Small intestine (tissue), 7 donors: ENCODE measurements at regions not wholly inside any gene's neighbourhood (a gene's known extent, or its start where the extent isn't known, plus 50 kb on each side); places are given as distances from the start of the nearest gene placed in this dataset.
"Not testable (repeated sequence)": the region's sequence is repeated elsewhere in the genome, so short reads cannot be mapped to it uniquely, and the experiment has no call there.

Experiments
- DNase-seq, 2 donors: peaks; one replicate each; pipeline versions ENCODE4 v3.0.0 to v3.0.0-alpha.2; 2013
- FAIRE-seq: peaks from 2 replicates; lab custom pipeline; 2012; peaks lifted over from hg19 to GRCh38; lab: Jason Lieb, UNC
- H3K27ac ChIP-seq, 3 donors: one replicate each; pipeline ENCODE4 v1.5.1; 2013; ENCODE audit warnings: low read length in 2 of 3, mild to moderate bottlenecking in 2 of 3, control low read depth in 1 of 3, inconsistent platforms in 1 of 3, low read depth in 1 of 3, moderate library complexity in 1 of 3
- H3K27me3 ChIP-seq, 3 donors: one replicate each; pipeline ENCODE4 v1.6.1; 2013; ENCODE audit warnings: low read length in 3 of 3, inconsistent platforms in 1 of 3; ENCODE audit not compliant: control insufficient read depth in 3 of 3, insufficient read depth in 3 of 3
- H3K36me3 ChIP-seq, 3 donors: one replicate each; pipeline ENCODE4 v1.6.1; 2013; ENCODE audit warnings: low read length in 3 of 3, inconsistent platforms in 1 of 3, low read depth in 1 of 3, mild to moderate bottlenecking in 1 of 3, moderate library complexity in 1 of 3; ENCODE audit not compliant: control insufficient read depth in 3 of 3, insufficient read depth in 2 of 3
- H3K4me1 ChIP-seq, 3 donors: one replicate each; pipeline ENCODE4 v1.6.1; 2013; ENCODE audit warnings: low read length in 2 of 3, inconsistent platforms in 1 of 3, low read depth in 1 of 3, mild to moderate bottlenecking in 1 of 3, moderate library complexity in 1 of 3; ENCODE audit not compliant: control insufficient read depth in 3 of 3, insufficient read depth in 2 of 3
- H3K4me3 ChIP-seq, 3 donors: one replicate each; pipeline ENCODE4 v1.5.1; 2013; ENCODE audit warnings: low read length in 3 of 3, control low read depth in 1 of 3, inconsistent platforms in 1 of 3, low read depth in 1 of 3, mild to moderate bottlenecking in 1 of 3, moderate library complexity in 1 of 3
- H3K9me3 ChIP-seq, 2 donors: one replicate each; pipeline ENCODE4 v1.6.1; 2013; ENCODE audit warnings: low read depth in 1 of 2, low read length in 1 of 2; ENCODE audit not compliant: control insufficient read depth in 2 of 2, insufficient read depth in 1 of 2
- WGBS, 3 donors: extraction: QIAGEN DNeasy Blood & Tissue Kit; methylation state at CpG; one replicate each; pipeline ENCODE4 v1.1.7; 2013; 5-methylcytosine and 5-hydroxymethylcytosine counted together
- donor health status: healthy with polysubstance abuse.
- donor health status: control.
- donor health status: control.
- donor health status: Bipolar disorder and iron deficiency.
- donor health status: healthy.

- WGBS, 3 donors = 83 to 86% (median 85%) methylated on average over 4 of the region's 4 CpGs
- H3K27ac ChIP-seq = no peak overlapping the region
- H3K27me3 ChIP-seq = no peaks in the 10 kb centered on the region
- no peak overlapping the region for H3K4me3 ChIP-seq
- peaks cover 6 to 99% of the 10 kb centered on the region in 2 donors for H3K9me3 ChIP-seq
- FAIRE-seq (no peak), DNase-seq (no peak)
- no peaks in the 10 kb centered on the region for H3K4me1 ChIP-seq
- H3K36me3 ChIP-seq = no peaks in the 10 kb centered on the region
These were observed 218.7 kb downstream of the FOXD4L6 start for GRCh38 chr9:40909821-40910220.

GRCh38 chr9:40909111-40909510, 219.4 kb downstream of the FOXD4L6 start:
- H3K27ac ChIP-seq, H3K4me1 ChIP-seq, DNase-seq, FAIRE-seq, H3K27me3 ChIP-seq, H3K36me3 ChIP-seq, H3K4me3 ChIP-seq: not testable (repeated sequence)
- WGBS, 3 donors = 85 to 90% (median 86%) methylated on average over 8 of the region's 8 CpGs
- H3K9me3 ChIP-seq = peaks cover 6 to 93% of the 10 kb centered on the region in 2 donors

GRCh38 chr9:40907657-40908624, 220.5 kb downstream of the FOXD4L6 start:
- H3K27me3 ChIP-seq = no peaks in the 10 kb centered on the region
- FAIRE-seq (no peak), DNase-seq (no peak)
- no peak overlapping the region for H3K27ac ChIP-seq
- no peaks in the 10 kb centered on the region for H3K4me1 ChIP-seq
- WGBS, 3 donors = 73 to 78% (median 77%) methylated on average over 15 of the region's 16 CpGs
- peaks cover 6 to 81% of the 10 kb centered on the region in 2 donors for H3K9me3 ChIP-seq
- no peak overlapping the region for H3K4me3 ChIP-seq
- H3K36me3 ChIP-seq = no peaks in the 10 kb centered on the region

- not testable (repeated sequence) for H3K27me3 ChIP-seq, H3K4me3 ChIP-seq, H3K36me3 ChIP-seq, H3K27ac ChIP-seq, H3K4me1 ChIP-seq, DNase-seq, FAIRE-seq
- 62 to 70% (median 63%) methylated on average over 5 of the region's 5 CpGs for WGBS, 3 donors
- peaks cover 4 to 71% of the 10 kb centered on the region in 2 donors for H3K9me3 ChIP-seq
These were observed 221.6 kb downstream of the FOXD4L6 start for GRCh38 chr9:40906879-40907278.

- H3K36me3 ChIP-seq, H3K4me1 ChIP-seq, H3K27me3 ChIP-seq, H3K4me3 ChIP-seq, FAIRE-seq, DNase-seq, H3K27ac ChIP-seq: not testable (repeated sequence)
- peaks cover 0 to 17% of the 10 kb centered on the region in 2 donors for H3K9me3 ChIP-seq
- WGBS, 3 donors = 69 to 86% (median 72%) methylated on average over 2 of the region's 2 CpGs
These were observed 236.2 kb downstream of the FOXD4L6 start for GRCh38 chr9:40892315-40892714.

- WGBS, 3 donors = 88 to 90% (median 90%) methylated on average over 14 of the region's 14 CpGs
- peaks cover 9 to 34% of the 10 kb centered on the region in 2 donors for H3K9me3 ChIP-seq
- not testable (repeated sequence) for H3K4me1 ChIP-seq, H3K27me3 ChIP-seq, FAIRE-seq, H3K27ac ChIP-seq, H3K36me3 ChIP-seq, DNase-seq, H3K4me3 ChIP-seq
These were observed 242.6 kb downstream of the FOXD4L6 start for GRCh38 chr9:40885858-40886257.

- H3K4me3 ChIP-seq, H3K36me3 ChIP-seq, DNase-seq, H3K4me1 ChIP-seq, H3K27ac ChIP-seq, FAIRE-seq, H3K27me3 ChIP-seq: not testable (repeated sequence)
- WGBS, 3 donors = 86 to 90% (median 88%) methylated on average over 17 to 18 of the region's 18 CpGs
- H3K9me3 ChIP-seq = peaks cover 9 to 34% of the 10 kb centered on the region in 2 donors
These were observed 243.5 kb downstream of the FOXD4L6 start for GRCh38 chr9:40884902-40885490.

GRCh38 chr9:40884072-40884901, 244.2 kb downstream of the FOXD4L6 start:
- peaks cover 10 to 37% of the 10 kb centered on the region in 2 donors for H3K9me3 ChIP-seq
- no peaks in the 10 kb centered on the region for H3K27me3 ChIP-seq
- DNase-seq = no peak
- H3K27ac ChIP-seq = no peak overlapping the region
- no peaks in the 10 kb centered on the region for H3K36me3 ChIP-seq
- 93% methylated on average over 37 to 40 of the region's 40 CpGs for WGBS, 3 donors
- H3K4me3 ChIP-seq = no peak overlapping the region
- no peaks in the 10 kb centered on the region for H3K4me1 ChIP-seq
- FAIRE-seq = no peak
